GM23338 (cell line): ENCODE measurements at regions not wholly inside any gene's neighbourhood (a gene's known extent, or its start where the extent isn't known, plus 50 kb on each side); places are given as distances from the start of the nearest gene placed in this dataset.

Source experiments
- CREB1 ChIP-seq: fragments of 250-450 bp; sonication (Bioruptor Pico); IDR thresholded peaks from 2 replicates; pipeline ENCODE4 v1.5.0; 2020; ENCODE audit warnings: low read depth, mild to moderate bottlenecking, moderate library complexity
- EZH2 ChIP-seq: fragments of 200-600 bp; sonication (generic); IDR thresholded peaks from one replicate; pipeline ENCODE4 v1.8.0; 2017; ENCODE audit warnings: antibody characterized with exemption, mild to moderate bottlenecking, low read depth; ENCODE audit not compliant: unreplicated experiment
- EZH2phosphoT487 ChIP-seq: fragments of 200-600 bp; sonication (generic); IDR thresholded peaks from one replicate; pipeline ENCODE4 v1.8.1; 2018; ENCODE audit warnings: antibody characterized with exemption; ENCODE audit not compliant: unreplicated experiment
- JUNB ChIP-seq: IDR thresholded peaks from one replicate; pipeline ENCODE4 v1.6.1; 2016; ENCODE audit warnings: antibody characterized with exemption; ENCODE audit not compliant: unreplicated experiment
- POLR2AphosphoS5 ChIP-seq: IDR thresholded peaks from 2 replicates; pipeline ENCODE4 v1.6.1; 2016; ENCODE audit warnings: antibody characterized with exemption, low read depth
- STAT1 ChIP-seq: IDR thresholded peaks from one replicate; pipeline ENCODE4 v1.6.1; 2016; ENCODE audit warnings: antibody characterized with exemption; ENCODE audit not compliant: unreplicated experiment
- ZNF114 ChIP-seq: fragments of 250-450 bp; sonication (Bioruptor Pico); IDR thresholded peaks from 2 replicates; pipeline ENCODE4 v1.5.0; 2020; ENCODE audit warnings: mild to moderate bottlenecking, moderate library complexity
- TF ChIP-seq, protein P1 (sequence below), 2 experiments: fragments of 200-600 bp in 1 of 2; sonication (generic) in 1 of 2; conservative IDR thresholded peaks; 2 replicates each; pipeline versions ENCODE4 v1.5.1 to v1.6.1; 2016 to 2017; ENCODE audit warnings: antibody characterized with exemption in 2 of 2, low read depth in 2 of 2, mild to moderate bottlenecking in 2 of 2, moderate library complexity in 1 of 2
- TF ChIP-seq, protein P2 (sequence below): IDR thresholded peaks from one replicate; pipeline ENCODE4 v1.6.1; 2018; ENCODE audit warnings: antibody characterized with exemption; ENCODE audit not compliant: unreplicated experiment
- TF ChIP-seq, protein P3 (sequence below): IDR thresholded peaks from 2 replicates; pipeline ENCODE4 v1.6.1; 2016; ENCODE audit warnings: antibody characterized with exemption

DNA sequence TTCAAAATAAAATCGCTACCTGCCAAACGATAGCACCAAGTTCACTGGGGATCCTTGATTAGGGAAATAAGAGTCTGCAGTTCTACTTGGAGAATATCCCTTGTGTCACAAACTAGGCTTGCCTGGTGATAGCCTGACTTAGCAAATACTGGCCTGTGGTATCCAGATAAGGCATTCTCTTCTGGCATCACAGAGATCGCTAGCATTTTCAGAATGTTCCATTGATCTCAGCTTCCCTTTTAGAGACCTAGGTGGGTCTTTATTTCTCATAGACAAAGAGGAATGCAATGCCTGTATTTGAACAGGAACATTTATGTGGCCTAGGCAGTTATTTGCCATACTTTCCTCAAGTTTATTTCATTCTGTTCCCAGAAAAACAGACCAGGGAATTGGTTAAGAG lies 349.1 kb downstream of the STK39 start:
- TF ChIP-seq, protein P1, sequence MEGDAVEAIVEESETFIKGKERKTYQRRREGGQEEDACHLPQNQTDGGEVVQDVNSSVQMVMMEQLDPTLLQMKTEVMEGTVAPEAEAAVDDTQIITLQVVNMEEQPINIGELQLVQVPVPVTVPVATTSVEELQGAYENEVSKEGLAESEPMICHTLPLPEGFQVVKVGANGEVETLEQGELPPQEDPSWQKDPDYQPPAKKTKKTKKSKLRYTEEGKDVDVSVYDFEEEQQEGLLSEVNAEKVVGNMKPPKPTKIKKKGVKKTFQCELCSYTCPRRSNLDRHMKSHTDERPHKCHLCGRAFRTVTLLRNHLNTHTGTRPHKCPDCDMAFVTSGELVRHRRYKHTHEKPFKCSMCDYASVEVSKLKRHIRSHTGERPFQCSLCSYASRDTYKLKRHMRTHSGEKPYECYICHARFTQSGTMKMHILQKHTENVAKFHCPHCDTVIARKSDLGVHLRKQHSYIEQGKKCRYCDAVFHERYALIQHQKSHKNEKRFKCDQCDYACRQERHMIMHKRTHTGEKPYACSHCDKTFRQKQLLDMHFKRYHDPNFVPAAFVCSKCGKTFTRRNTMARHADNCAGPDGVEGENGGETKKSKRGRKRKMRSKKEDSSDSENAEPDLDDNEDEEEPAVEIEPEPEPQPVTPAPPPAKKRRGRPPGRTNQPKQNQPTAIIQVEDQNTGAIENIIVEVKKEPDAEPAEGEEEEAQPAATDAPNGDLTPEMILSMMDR (conservative IDR thresholded peaks at IDR 0.05; ENCODE audit: low read depth in 2 of 2), result no peak
- TF ChIP-seq JUNB (no peak), EZH2 (no peak), POLR2AphosphoS5 (no peak), EZH2phosphoT487 (no peak), ZNF114 (CRISPR knock-in tag) (no peak), STAT1 (no peak), CREB1 (CRISPR knock-in tag) (no peak)
- TF ChIP-seq, protein P2, sequence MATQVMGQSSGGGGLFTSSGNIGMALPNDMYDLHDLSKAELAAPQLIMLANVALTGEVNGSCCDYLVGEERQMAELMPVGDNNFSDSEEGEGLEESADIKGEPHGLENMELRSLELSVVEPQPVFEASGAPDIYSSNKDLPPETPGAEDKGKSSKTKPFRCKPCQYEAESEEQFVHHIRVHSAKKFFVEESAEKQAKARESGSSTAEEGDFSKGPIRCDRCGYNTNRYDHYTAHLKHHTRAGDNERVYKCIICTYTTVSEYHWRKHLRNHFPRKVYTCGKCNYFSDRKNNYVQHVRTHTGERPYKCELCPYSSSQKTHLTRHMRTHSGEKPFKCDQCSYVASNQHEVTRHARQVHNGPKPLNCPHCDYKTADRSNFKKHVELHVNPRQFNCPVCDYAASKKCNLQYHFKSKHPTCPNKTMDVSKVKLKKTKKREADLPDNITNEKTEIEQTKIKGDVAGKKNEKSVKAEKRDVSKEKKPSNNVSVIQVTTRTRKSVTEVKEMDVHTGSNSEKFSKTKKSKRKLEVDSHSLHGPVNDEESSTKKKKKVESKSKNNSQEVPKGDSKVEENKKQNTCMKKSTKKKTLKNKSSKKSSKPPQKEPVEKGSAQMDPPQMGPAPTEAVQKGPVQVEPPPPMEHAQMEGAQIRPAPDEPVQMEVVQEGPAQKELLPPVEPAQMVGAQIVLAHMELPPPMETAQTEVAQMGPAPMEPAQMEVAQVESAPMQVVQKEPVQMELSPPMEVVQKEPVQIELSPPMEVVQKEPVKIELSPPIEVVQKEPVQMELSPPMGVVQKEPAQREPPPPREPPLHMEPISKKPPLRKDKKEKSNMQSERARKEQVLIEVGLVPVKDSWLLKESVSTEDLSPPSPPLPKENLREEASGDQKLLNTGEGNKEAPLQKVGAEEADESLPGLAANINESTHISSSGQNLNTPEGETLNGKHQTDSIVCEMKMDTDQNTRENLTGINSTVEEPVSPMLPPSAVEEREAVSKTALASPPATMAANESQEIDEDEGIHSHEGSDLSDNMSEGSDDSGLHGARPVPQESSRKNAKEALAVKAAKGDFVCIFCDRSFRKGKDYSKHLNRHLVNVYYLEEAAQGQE, result no peak
- TF ChIP-seq, protein P3, sequence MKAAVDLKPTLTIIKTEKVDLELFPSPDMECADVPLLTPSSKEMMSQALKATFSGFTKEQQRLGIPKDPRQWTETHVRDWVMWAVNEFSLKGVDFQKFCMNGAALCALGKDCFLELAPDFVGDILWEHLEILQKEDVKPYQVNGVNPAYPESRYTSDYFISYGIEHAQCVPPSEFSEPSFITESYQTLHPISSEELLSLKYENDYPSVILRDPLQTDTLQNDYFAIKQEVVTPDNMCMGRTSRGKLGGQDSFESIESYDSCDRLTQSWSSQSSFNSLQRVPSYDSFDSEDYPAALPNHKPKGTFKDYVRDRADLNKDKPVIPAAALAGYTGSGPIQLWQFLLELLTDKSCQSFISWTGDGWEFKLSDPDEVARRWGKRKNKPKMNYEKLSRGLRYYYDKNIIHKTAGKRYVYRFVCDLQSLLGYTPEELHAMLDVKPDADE, result no peak
